A549 (cell line): ENCODE measurements at regions not wholly inside any gene's neighbourhood (a gene's known extent, or its start where the extent isn't known, plus 50 kb on each side); places are given as distances from the start of the nearest gene placed in this dataset.
"Not testable (repeated sequence)": the region's sequence is repeated elsewhere in the genome, so short reads cannot be mapped to it uniquely, and the experiment has no call there.

Experiments
- ATAC-seq, 2 experiments: fragments of 200-7000 bp in 1 of 2; fragments of >200 bp in 1 of 2; cut with Nextera tagmentation in 1 of 2; cut with Tn5 transposase in 1 of 2; 3 replicates each; pipeline versions ENCODE4 v1.8.0 to v1.9.1; 2018 to 2020; ENCODE audit warnings: mild to moderate bottlenecking in 1 of 2, moderate library complexity in 1 of 2
- CTCF ChIA-PET: fragments of 300-600 bp; sonication (Branson Sonifier 250); formaldehyde crosslinking; extraction: SDS; loops from one replicate; lab custom pipeline; 2021; ENCODE audit warnings: antibody characterized with exemption, inconsistent platforms; lab: Yijun Ruan, JAX
- POLR2A ChIA-PET: fragments of 350-600 bp; formaldehyde crosslinking; extraction: SDS; loops from one replicate; lab custom pipeline; 2021; ENCODE audit warnings: antibody characterized with exemption, inconsistent platforms; lab: Yijun Ruan, JAX
- DNase-seq, 2 experiments: peaks; one replicate each; pipeline versions ENCODE4 v3.0.0 to v3.0.0-alpha.2; 2011 to 2016; ENCODE audit warnings: low read depth in 1 of 2, low spot score in 1 of 2
- FAIRE-seq: peaks from 2 replicates; lab custom pipeline; 2011; peaks lifted over from hg19 to GRCh38; lab: Jason Lieb, UNC
- H3K27ac ChIP-seq, 2 experiments: fragments of >200 bp; sonication (Bioruptor Twin); formaldehyde crosslinking; 3 replicates each; pipeline ENCODE4 v1.5.1; 2016 to 2017
- H3K4me1 ChIP-seq: fragments of >200 bp; sonication (Bioruptor Twin); formaldehyde crosslinking; 3 replicates; pipeline ENCODE4 v1.6.1; 2016
- H3K4me2 ChIP-seq: fragments of >200 bp; sonication (Bioruptor Twin); formaldehyde crosslinking; 3 replicates; pipeline ENCODE4 v1.6.1; 2016
- H3K4me3 ChIP-seq: fragments of >200 bp; sonication (Bioruptor Twin); formaldehyde crosslinking; 3 replicates; pipeline ENCODE4 v1.5.1; 2016
- H3K9me3 ChIP-seq: fragments of >200 bp; sonication (Bioruptor Twin); formaldehyde crosslinking; 3 replicates; pipeline ENCODE4 v1.6.1; 2016
- CBX2 ChIP-seq: fragments of 200-600 bp; sonication (generic); IDR thresholded peaks from 2 replicates; pipeline ENCODE4 v1.6.1; 2016; ENCODE audit warnings: low read depth, mild to moderate bottlenecking, borderline replicate concordance
- CBX8 ChIP-seq: fragments of 200-600 bp; sonication (generic); IDR thresholded peaks from 2 replicates; pipeline ENCODE4 v1.6.1; 2016
- EHF ChIP-seq: fragments of 250-450 bp; sonication (Bioruptor Pico); IDR thresholded peaks from 2 replicates; pipeline ENCODE4 v1.5.0; 2020; ENCODE audit warnings: mild to moderate bottlenecking
- ESRRA ChIP-seq: fragments of 150-350 bp; IDR thresholded peaks from 2 replicates; pipeline ENCODE4 v1.6.1; 2014; ENCODE audit warnings: mild to moderate bottlenecking, low read length, borderline replicate concordance
- FOSL2 ChIP-seq, 2 experiments: fragments of 450-650 bp in 1 of 2; fragments of >200 bp in 1 of 2; sonication (Bioruptor Twin) in 1 of 2; formaldehyde crosslinking; IDR thresholded peaks; 2 replicates each; pipeline versions ENCODE4 v1.5.0 to v1.6.1; 2016 to 2020; ENCODE audit warnings: mild to moderate bottlenecking in 1 of 2, moderate library complexity in 1 of 2
- FOXS1 ChIP-seq: fragments of 250-450 bp; sonication (Bioruptor Pico); IDR thresholded peaks from 2 replicates; pipeline ENCODE4 v1.5.0; 2020; ENCODE audit warnings: mild to moderate bottlenecking, moderate library complexity
- GATA3 ChIP-seq: IDR thresholded peaks from 2 replicates; pipeline ENCODE4 v1.6.1; 2012; ENCODE audit warnings: borderline replicate concordance
- HEYL ChIP-seq: fragments of 250-450 bp; sonication (Bioruptor Pico); IDR thresholded peaks from 2 replicates; pipeline ENCODE4 v1.8.0; 2021; ENCODE audit warnings: mild to moderate bottlenecking, moderate library complexity
- MAFK ChIP-seq: fragments of 450-650 bp; IDR thresholded peaks from 2 replicates; pipeline ENCODE4 v1.6.1; 2014; ENCODE audit not compliant: partially characterized antibody
- MYC ChIP-seq: IDR thresholded peaks from 2 replicates; pipeline ENCODE4 v1.6.1; 2012; ENCODE audit warnings: mild to moderate bottlenecking, inconsistent platforms, low read length, improper control_type of control experiment, borderline replicate concordance
- NPAS2 ChIP-seq: fragments of 250-450 bp; sonication (Bioruptor Pico); IDR thresholded peaks from 2 replicates; pipeline ENCODE4 v1.8.0; 2022; ENCODE audit warnings: mild to moderate bottlenecking, moderate library complexity, borderline replicate concordance
- PHF8 ChIP-seq: fragments of 200-600 bp; sonication (generic); IDR thresholded peaks from 2 replicates; pipeline ENCODE4 v1.6.1; 2016; ENCODE audit warnings: low read depth, mild to moderate bottlenecking, antibody characterized with exemption, moderate library complexity, borderline replicate concordance
- RNF2 ChIP-seq: fragments of 200-600 bp; sonication (generic); IDR thresholded peaks from 2 replicates; pipeline ENCODE4 v1.6.1; 2016; ENCODE audit warnings: low read depth, mild to moderate bottlenecking, antibody characterized with exemption, moderate library complexity, borderline replicate concordance
- SMC3 ChIP-seq: fragments of >200 bp; sonication (Bioruptor Twin); formaldehyde crosslinking; IDR thresholded peaks from 3 replicates; pipeline ENCODE4 v1.6.1; 2018; ENCODE audit warnings: inconsistent platforms
- SREBF2 ChIP-seq: fragments of 450-650 bp; IDR thresholded peaks from 2 replicates; pipeline ENCODE4 v1.6.1; 2014; ENCODE audit warnings: mild to moderate bottlenecking, moderate library complexity
- TFCP2L1 ChIP-seq: fragments of 250-450 bp; sonication (Bioruptor Pico); IDR thresholded peaks from 2 replicates; pipeline ENCODE4 v1.5.0; 2021; ENCODE audit warnings: mild to moderate bottlenecking
- ZC3H11A ChIP-seq: fragments of 450-650 bp; IDR thresholded peaks from 2 replicates; pipeline ENCODE4 v1.6.1; 2014; ENCODE audit warnings: antibody characterized with exemption, mild to moderate bottlenecking
- ZNF302 ChIP-seq: fragments of 250-450 bp; sonication (Bioruptor Pico); IDR thresholded peaks from 2 replicates; pipeline ENCODE4 v1.9.0; 2021; ENCODE audit warnings: inconsistent platforms, mild to moderate bottlenecking, moderate library complexity
- ZSCAN20 ChIP-seq: fragments of 250-450 bp; sonication (Bioruptor Pico); IDR thresholded peaks from 2 replicates; pipeline ENCODE4 v1.8.0; 2022; ENCODE audit warnings: mild to moderate bottlenecking, moderate library complexity
- WGBS: methylation state at CpG from one replicate; pipeline ENCODE4 v1.1.6; 2017; ENCODE audit errors: missing lambda C conversion rate; 5-methylcytosine and 5-hydroxymethylcytosine counted together
- TF ChIP-seq, protein P1 (sequence below): IDR thresholded peaks from 2 replicates; pipeline ENCODE4 v1.6.1; 2012
- TF ChIP-seq, protein P2 (sequence below): fragments of 200-600 bp; sonication (generic); IDR thresholded peaks from 2 replicates; pipeline ENCODE4 v1.6.1; 2016; ENCODE audit warnings: antibody characterized with exemption, mild to moderate bottlenecking, moderate library complexity
- TF ChIP-seq, protein P3 (sequence below): fragments of 450-650 bp; IDR thresholded peaks from 2 replicates; pipeline ENCODE4 v1.6.1; 2014; ENCODE audit warnings: antibody characterized with exemption
- TF ChIP-seq, protein P4 (sequence below): fragments of >200 bp; sonication (Bioruptor Twin); formaldehyde crosslinking; IDR thresholded peaks from 3 replicates; pipeline ENCODE4 v1.6.1; 2016
- TF ChIP-seq, protein P5 (sequence below): IDR thresholded peaks from 2 replicates; pipeline ENCODE4 v1.6.1; 2012

DNA sequence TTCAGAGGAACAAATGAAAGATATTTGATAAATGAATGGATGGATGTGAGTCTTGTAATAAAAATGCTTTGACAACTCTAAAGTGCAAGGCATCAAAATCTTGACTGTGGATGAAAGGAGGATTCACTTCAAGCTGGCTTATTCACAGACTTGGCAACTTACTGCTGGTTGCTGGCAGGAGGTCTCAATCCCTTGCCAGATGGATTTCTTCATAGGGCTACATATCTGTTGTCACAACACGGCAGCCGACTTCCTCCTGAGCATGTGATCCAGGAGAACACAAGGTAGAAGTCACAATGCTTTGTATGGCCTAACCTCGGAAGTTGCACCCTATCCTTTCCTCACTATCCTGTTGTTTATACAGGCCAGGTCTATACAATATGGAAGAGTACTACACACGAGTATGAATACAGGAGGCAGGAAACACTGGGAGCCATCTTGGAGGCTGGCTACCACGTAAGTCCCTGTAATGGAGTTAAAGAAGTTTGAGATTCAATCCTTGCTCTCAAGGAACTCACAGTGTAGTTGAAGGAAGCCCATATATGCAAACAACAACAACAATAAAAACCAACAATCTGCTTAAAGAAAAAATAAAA is 97.9 kb downstream of the ID4 start:
- no peaks in the 10 kb centered on the region for H3K4me1 ChIP-seq
- FAIRE-seq: no peak
- no peak overlapping the region for H3K4me3 ChIP-seq
- ATAC-seq: no peak
- H3K9me3 ChIP-seq: no peaks in the 10 kb centered on the region
- CTCF ChIA-PET: no interaction called here
- no peak for DNase-seq
- 39% methylated on average over 5 of the region's 5 CpGs for WGBS
- POLR2A ChIA-PET: no interaction called here
- TF ChIP-seq FOXS1 (CRISPR knock-in tag): no peak
- no peak for TF ChIP-seq MYC
- no peak for TF ChIP-seq ZNF302
- TF ChIP-seq ZSCAN20 (CRISPR knock-in tag): no peak
- TF ChIP-seq, protein P1, sequence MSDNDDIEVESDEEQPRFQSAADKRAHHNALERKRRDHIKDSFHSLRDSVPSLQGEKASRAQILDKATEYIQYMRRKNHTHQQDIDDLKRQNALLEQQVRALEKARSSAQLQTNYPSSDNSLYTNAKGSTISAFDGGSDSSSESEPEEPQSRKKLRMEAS: no peak
- TF ChIP-seq SMC3: no peak
- no peak for TF ChIP-seq RNF2
- TF ChIP-seq NPAS2 (CRISPR knock-in tag): no peak
- no peak overlapping the region for H3K4me2 ChIP-seq
- no peak overlapping the region for H3K27ac ChIP-seq

DNA sequence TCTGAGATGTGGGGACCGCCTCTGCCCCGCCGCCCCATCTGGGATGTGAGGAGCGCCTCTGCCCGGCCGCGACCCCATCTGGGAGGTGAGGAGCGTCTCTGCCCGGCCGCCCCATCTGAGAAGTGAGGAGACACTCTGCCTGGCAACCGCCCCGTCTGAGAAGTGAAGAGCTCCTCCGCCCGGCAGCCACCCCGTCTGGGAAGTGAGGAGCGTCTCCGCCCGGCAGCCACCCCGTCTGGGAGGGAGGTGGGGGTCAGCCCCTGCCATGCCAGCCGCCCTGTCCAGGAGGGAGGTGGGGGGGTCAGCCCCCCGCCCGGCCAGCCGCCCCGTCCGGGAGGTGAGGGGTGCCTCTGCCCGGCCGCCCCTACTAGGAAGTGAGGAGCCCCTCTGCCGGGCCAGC is 102.2 kb downstream of the ID4 start:
- POLR2A ChIA-PET, H3K4me3 ChIP-seq, FAIRE-seq, H3K4me2 ChIP-seq, DNase-seq, H3K9me3 ChIP-seq, CTCF ChIA-PET, H3K4me1 ChIP-seq, ATAC-seq, H3K27ac ChIP-seq: not testable (repeated sequence)
- 94% methylated on average over 3 of the region's 28 CpGs for WGBS

DNA sequence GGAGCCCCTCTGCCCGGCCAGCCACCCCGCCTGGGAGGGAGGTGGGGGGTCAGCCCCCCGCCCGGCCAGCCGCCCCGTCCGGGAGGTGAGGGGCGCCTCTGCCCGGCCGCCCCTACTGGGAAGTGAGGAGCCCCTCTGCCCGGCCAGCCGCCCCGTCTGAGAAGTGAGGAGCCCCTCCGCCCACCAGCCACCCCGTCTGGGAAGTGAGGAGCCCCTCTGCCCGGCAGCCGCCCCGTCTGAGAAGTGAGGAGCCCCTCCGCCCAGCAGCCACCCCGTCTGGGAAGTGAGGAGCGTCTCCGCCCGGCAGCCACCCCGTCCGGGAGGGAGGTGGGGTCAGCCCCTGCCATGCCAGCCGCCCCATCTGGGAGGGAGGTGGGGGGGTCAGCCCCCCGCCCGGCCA is 102.8 kb downstream of the ID4 start:
- POLR2A ChIA-PET, H3K9me3 ChIP-seq, DNase-seq, ATAC-seq, CTCF ChIA-PET, FAIRE-seq, H3K4me2 ChIP-seq, H3K4me1 ChIP-seq, H3K4me3 ChIP-seq, H3K27ac ChIP-seq: not testable (repeated sequence)
- no CpG with 5 or more reads among the region's 28 CpGs for WGBS

DNA sequence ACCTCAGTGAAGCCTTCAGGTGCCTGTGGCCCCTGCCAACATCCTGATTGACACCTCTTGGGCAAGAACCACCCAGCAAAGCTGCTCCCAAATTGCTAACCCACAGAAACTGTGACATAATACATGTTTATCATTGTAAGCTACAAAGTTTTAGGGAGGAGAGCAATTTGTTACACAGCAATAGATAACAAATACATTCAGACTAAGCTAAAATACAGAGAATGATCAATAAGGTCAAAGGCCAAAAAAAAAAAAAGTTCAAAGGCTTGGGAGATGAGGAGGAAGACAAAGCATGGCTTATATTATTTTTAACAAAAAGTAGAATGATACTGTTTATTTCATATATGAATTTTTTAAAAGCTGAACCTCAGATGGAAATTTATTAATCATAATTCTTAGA is 105.9 kb downstream of the ID4 start:
- FAIRE-seq: no peak
- ChIA-PET POLR2A (no interaction called here), CTCF (no interaction called here)
- TF ChIP-seq EHF (no peak), ZSCAN20 (CRISPR knock-in tag) (no peak), HEYL (CRISPR knock-in tag) (no peak), GATA3 (no peak), ESRRA (no peak), ZC3H11A (no peak), TFCP2L1 (no peak), CBX8 (no peak), CBX2 (no peak), FOSL2 (IDR thresholded peaks at IDR 0.05) (no peak), FOSL2 (CRISPR knock-in tag; IDR thresholded peaks at IDR 0.05) (no peak), MAFK (no peak), PHF8 (no peak), SREBF2 (no peak)
- TF ChIP-seq, protein P2, sequence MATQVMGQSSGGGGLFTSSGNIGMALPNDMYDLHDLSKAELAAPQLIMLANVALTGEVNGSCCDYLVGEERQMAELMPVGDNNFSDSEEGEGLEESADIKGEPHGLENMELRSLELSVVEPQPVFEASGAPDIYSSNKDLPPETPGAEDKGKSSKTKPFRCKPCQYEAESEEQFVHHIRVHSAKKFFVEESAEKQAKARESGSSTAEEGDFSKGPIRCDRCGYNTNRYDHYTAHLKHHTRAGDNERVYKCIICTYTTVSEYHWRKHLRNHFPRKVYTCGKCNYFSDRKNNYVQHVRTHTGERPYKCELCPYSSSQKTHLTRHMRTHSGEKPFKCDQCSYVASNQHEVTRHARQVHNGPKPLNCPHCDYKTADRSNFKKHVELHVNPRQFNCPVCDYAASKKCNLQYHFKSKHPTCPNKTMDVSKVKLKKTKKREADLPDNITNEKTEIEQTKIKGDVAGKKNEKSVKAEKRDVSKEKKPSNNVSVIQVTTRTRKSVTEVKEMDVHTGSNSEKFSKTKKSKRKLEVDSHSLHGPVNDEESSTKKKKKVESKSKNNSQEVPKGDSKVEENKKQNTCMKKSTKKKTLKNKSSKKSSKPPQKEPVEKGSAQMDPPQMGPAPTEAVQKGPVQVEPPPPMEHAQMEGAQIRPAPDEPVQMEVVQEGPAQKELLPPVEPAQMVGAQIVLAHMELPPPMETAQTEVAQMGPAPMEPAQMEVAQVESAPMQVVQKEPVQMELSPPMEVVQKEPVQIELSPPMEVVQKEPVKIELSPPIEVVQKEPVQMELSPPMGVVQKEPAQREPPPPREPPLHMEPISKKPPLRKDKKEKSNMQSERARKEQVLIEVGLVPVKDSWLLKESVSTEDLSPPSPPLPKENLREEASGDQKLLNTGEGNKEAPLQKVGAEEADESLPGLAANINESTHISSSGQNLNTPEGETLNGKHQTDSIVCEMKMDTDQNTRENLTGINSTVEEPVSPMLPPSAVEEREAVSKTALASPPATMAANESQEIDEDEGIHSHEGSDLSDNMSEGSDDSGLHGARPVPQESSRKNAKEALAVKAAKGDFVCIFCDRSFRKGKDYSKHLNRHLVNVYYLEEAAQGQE: no peak
- TF ChIP-seq, protein P1: no peak
- TF ChIP-seq, protein P3, sequence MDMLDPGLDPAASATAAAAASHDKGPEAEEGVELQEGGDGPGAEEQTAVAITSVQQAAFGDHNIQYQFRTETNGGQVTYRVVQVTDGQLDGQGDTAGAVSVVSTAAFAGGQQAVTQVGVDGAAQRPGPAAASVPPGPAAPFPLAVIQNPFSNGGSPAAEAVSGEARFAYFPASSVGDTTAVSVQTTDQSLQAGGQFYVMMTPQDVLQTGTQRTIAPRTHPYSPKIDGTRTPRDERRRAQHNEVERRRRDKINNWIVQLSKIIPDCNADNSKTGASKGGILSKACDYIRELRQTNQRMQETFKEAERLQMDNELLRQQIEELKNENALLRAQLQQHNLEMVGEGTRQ: no peak
- TF ChIP-seq, protein P4, sequence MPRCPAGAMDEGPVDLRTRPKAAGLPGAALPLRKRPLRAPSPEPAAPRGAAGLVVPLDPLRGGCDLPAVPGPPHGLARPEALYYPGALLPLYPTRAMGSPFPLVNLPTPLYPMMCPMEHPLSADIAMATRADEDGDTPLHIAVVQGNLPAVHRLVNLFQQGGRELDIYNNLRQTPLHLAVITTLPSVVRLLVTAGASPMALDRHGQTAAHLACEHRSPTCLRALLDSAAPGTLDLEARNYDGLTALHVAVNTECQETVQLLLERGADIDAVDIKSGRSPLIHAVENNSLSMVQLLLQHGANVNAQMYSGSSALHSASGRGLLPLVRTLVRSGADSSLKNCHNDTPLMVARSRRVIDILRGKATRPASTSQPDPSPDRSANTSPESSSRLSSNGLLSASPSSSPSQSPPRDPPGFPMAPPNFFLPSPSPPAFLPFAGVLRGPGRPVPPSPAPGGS: no peak
- TF ChIP-seq, protein P5, sequence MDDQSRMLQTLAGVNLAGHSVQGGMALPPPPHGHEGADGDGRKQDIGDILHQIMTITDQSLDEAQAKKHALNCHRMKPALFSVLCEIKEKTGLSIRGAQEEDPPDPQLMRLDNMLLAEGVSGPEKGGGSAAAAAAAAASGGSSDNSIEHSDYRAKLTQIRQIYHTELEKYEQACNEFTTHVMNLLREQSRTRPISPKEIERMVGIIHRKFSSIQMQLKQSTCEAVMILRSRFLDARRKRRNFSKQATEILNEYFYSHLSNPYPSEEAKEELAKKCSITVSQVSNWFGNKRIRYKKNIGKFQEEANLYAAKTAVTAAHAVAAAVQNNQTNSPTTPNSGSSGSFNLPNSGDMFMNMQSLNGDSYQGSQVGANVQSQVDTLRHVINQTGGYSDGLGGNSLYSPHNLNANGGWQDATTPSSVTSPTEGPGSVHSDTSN: no peak

More for the DNA sequence above, 105.9 kb downstream of the ID4 start:
- Histone ChIP-seq H3K4me1 (no peaks in the 10 kb centered on the region), H3K27ac (no peak overlapping the region), H3K9me3 (no peaks in the 10 kb centered on the region), H3K4me2 (no peak overlapping the region), H3K4me3 (no peak overlapping the region)
- DNase-seq (no peak), ATAC-seq (no peak)
